KMS-11 (cell line): ENCODE measurements at regions not wholly inside any gene's neighbourhood (a gene's known extent, or its start where the extent isn't known, plus 50 kb on each side); places are given as distances from the start of the nearest gene placed in this dataset.

Experiments
- H2AFZ ChIP-seq: fragments of 200-600 bp; sonication (generic); 2 replicates; pipeline ENCODE4 v1.6.1; 2016; ENCODE audit warnings: antibody characterized with exemption, mixed run types, low read depth
- H3K27ac ChIP-seq: fragments of 200-600 bp; sonication (generic); 2 replicates; pipeline ENCODE4 v1.6.1; 2016; ENCODE audit warnings: mild to moderate bottlenecking, mixed run types
- H3K27me3 ChIP-seq: fragments of 200-600 bp; sonication (generic); 2 replicates; pipeline ENCODE4 v1.6.1; 2017; ENCODE audit warnings: mild to moderate bottlenecking, low read depth, mixed run types, moderate library complexity; ENCODE audit not compliant: insufficient read depth
- H3K36me3 ChIP-seq: fragments of 200-600 bp; sonication (generic); 2 replicates; pipeline ENCODE4 v1.6.1; 2017; ENCODE audit warnings: mild to moderate bottlenecking, mixed run types; ENCODE audit not compliant: insufficient read depth
- H3K4me1 ChIP-seq: fragments of 200-600 bp; sonication (generic); 2 replicates; pipeline ENCODE4 v1.6.1; 2016; ENCODE audit warnings: mild to moderate bottlenecking, low read depth, mixed run types; ENCODE audit not compliant: poor library complexity, severe bottlenecking
- H3K4me2 ChIP-seq: fragments of 200-600 bp; sonication (generic); 2 replicates; pipeline ENCODE4 v1.7.0; 2016; ENCODE audit warnings: mild to moderate bottlenecking, mixed run types
- H3K4me3 ChIP-seq: fragments of 200-600 bp; sonication (generic); IDR thresholded peaks from 2 replicates; pipeline ENCODE4 v1.6.1; 2017; ENCODE audit warnings: low read depth, low read length, mixed read lengths; ENCODE audit not compliant: insufficient read depth
- H3K79me2 ChIP-seq: fragments of 200-600 bp; sonication (generic); 2 replicates; pipeline ENCODE4 v1.6.1; 2016; ENCODE audit warnings: low read depth, mixed run types; ENCODE audit not compliant: insufficient read depth
- H3K9ac ChIP-seq: fragments of 200-600 bp; sonication (generic); 2 replicates; pipeline ENCODE4 v1.6.1; 2016; ENCODE audit warnings: mild to moderate bottlenecking, mixed run types
- H4K20me1 ChIP-seq: fragments of 200-600 bp; sonication (generic); 2 replicates; pipeline ENCODE4 v1.6.1; 2016; ENCODE audit warnings: mild to moderate bottlenecking, mixed run types; ENCODE audit not compliant: insufficient read depth
- CTCF ChIP-seq: fragments of 200-600 bp; sonication (generic); conservative IDR thresholded peaks from 2 replicates; pipeline ENCODE4 v1.6.1; 2017; ENCODE audit warnings: low read depth, mild to moderate bottlenecking, antibody characterized with exemption, low read length, moderate library complexity, mixed read lengths

- Histone ChIP-seq H3K9ac (no peak overlapping the region), H3K4me3 (no peak overlapping the region), H2AFZ (no peak overlapping the region; the same call in 1 of the 2 replicates), H4K20me1 (no peaks in the 10 kb centered on the region), H3K27me3 (no peaks in the 10 kb centered on the region), H3K4me2 (no peak overlapping the region), H3K36me3 (no peaks in the 10 kb centered on the region), H3K27ac (no peak overlapping the region), H3K79me2 (no peaks in the 10 kb centered on the region), H3K4me1 (peaks cover 4% of the 10 kb centered on the region)
- TF ChIP-seq CTCF, result peak; percentile 98
Measured at GRCh38 chr5:61658592-61659008, 326.5 kb downstream of the ZSWIM6 start.

GRCh38 chr5:61659221-61659696, 327.2 kb downstream of the ZSWIM6 start:
- no peaks in the 10 kb centered on the region for H3K79me2 ChIP-seq
- H3K4me2 ChIP-seq, result no peak overlapping the region
- TF ChIP-seq CTCF, result no peak
- no peaks in the 10 kb centered on the region for H3K36me3 ChIP-seq
- no peaks in the 10 kb centered on the region for H4K20me1 ChIP-seq
- no peak overlapping the region for H3K27ac ChIP-seq
- peaks cover 4% of the 10 kb centered on the region for H3K4me1 ChIP-seq
- H2AFZ ChIP-seq, result no peak overlapping the region
- H3K9ac ChIP-seq, result no peak overlapping the region
- no peaks in the 10 kb centered on the region for H3K27me3 ChIP-seq
- no peak overlapping the region for H3K4me3 ChIP-seq

DNA sequence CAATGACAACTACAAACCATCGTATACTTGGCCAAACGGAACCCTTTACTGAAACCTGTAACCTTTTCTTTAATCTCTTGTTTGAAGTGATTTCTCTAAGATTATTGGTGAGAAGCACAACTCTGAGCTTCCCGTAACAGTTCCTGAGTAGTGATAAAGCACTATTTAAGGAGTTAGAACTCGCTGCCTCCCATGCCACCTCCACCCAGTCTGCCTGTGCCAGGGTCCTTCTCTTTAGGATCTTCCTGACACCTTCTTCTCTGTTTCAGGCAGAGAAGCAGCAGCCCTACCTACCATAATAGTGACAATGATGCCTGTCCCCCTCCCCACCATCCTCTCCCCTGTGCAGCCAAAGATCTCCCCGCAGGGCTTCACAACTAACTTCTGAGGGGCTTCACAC, 330.6 kb downstream of the ZSWIM6 start:
- H4K20me1 ChIP-seq, result no peaks in the 10 kb centered on the region
- peaks cover 4% of the 10 kb centered on the region for H3K4me1 ChIP-seq
- no peak overlapping the region for H2AFZ ChIP-seq
- H3K4me3 ChIP-seq, result no peak overlapping the region
- no peak overlapping the region for H3K27ac ChIP-seq
- no peaks in the 10 kb centered on the region for H3K27me3 ChIP-seq
- no peak overlapping the region for H3K9ac ChIP-seq
- H3K36me3 ChIP-seq, result no peaks in the 10 kb centered on the region
- TF ChIP-seq CTCF, result no peak
- no peaks in the 10 kb centered on the region for H3K79me2 ChIP-seq
- no peak overlapping the region for H3K4me2 ChIP-seq

GRCh38 chr5:61666064-61666621, 334.1 kb downstream of the ZSWIM6 start:
- Histone ChIP-seq H3K27ac (no peak overlapping the region), H3K4me3 (no peak overlapping the region), H3K79me2 (no peaks in the 10 kb centered on the region), H3K4me2 (no peak overlapping the region), H4K20me1 (no peaks in the 10 kb centered on the region), H3K36me3 (no peaks in the 10 kb centered on the region), H3K4me1 (no peaks in the 10 kb centered on the region), H2AFZ (no peak overlapping the region), H3K27me3 (no peaks in the 10 kb centered on the region), H3K9ac (no peak overlapping the region)
- no peak for TF ChIP-seq CTCF
